ENCODE measurements at regions not wholly inside any gene's neighbourhood (a gene's known extent, or its start where the extent isn't known, plus 50 kb on each side); places are given as distances from the start of the nearest gene placed in this dataset.

GRCh38 chr9:78698371-78698770, 401.4 kb downstream of the PSAT1 start:
- no peak for TF ChIP-seq CTCF (IDR thresholded peaks at IDR 0.05)
- no peak for TF ChIP-seq POLR2A (IDR thresholded peaks at IDR 0.05)
- no peak for TF ChIP-seq POLR2AphosphoS5 (IDR thresholded peaks at IDR 0.05)

Data from breast epithelium (tissue), 3 donors.